GM21367 (cell line): ENCODE measurements at regions not wholly inside any gene's neighbourhood (a gene's known extent, or its start where the extent isn't known, plus 50 kb on each side); places are given as distances from the start of the nearest gene placed in this dataset.

Experiments
- ATAC-seq: cut with Tn5 transposase; IDR thresholded peaks from one replicate; pipeline ENCODE4 v1.9.1; 2021; ENCODE audit not compliant: unreplicated experiment

- ATAC-seq: no peak
Measured at GRCh38 chr4:58711039-58711438, 1600.9 kb upstream of the IGFBP7 start.

- no peak for ATAC-seq
Measured at GRCh38 chr4:58688568-58688967, 1578.4 kb upstream of the IGFBP7 start.

- no peak for ATAC-seq
Measured at GRCh38 chr4:58679886-58680285, 1569.7 kb upstream of the IGFBP7 start.

GRCh38 chr4:58679051-58679450, 1568.9 kb upstream of the IGFBP7 start:
- ATAC-seq: no peak

- ATAC-seq: no peak
Measured at GRCh38 chr4:58669783-58670182, 1559.6 kb upstream of the IGFBP7 start.

- ATAC-seq: no peak
Measured at GRCh38 chr4:58665649-58666048, 1555.5 kb upstream of the IGFBP7 start.

GRCh38 chr4:58658701-58659100, 1548.5 kb upstream of the IGFBP7 start:
- ATAC-seq: no peak

- ATAC-seq: no peak
Measured at GRCh38 chr4:58653251-58653650, 1543.1 kb upstream of the IGFBP7 start.

- ATAC-seq: no peak
Measured at GRCh38 chr4:58649226-58649625, 1539.0 kb upstream of the IGFBP7 start.

GRCh38 chr4:58646126-58646525, 1535.9 kb upstream of the IGFBP7 start:
- no peak for ATAC-seq

- no peak for ATAC-seq
Measured at GRCh38 chr4:58644549-58644948, 1534.4 kb upstream of the IGFBP7 start.

GRCh38 chr4:58636381-58636780, 1526.2 kb upstream of the IGFBP7 start:
- ATAC-seq: no peak

GRCh38 chr4:58617226-58617625, 1507.0 kb upstream of the IGFBP7 start:
- no peak for ATAC-seq

- ATAC-seq: no peak
Measured at GRCh38 chr4:58611012-58611411, 1500.8 kb upstream of the IGFBP7 start.

GRCh38 chr4:58606303-58606702, 1496.1 kb upstream of the IGFBP7 start:
- no peak for ATAC-seq

- no peak for ATAC-seq
Measured at GRCh38 chr4:58603951-58604350, 1493.8 kb upstream of the IGFBP7 start.

GRCh38 chr4:58602731-58603359, 1492.7 kb upstream of the IGFBP7 start:
- ATAC-seq: no peak

GRCh38 chr4:58602022-58602421, 1491.8 kb upstream of the IGFBP7 start:
- ATAC-seq: no peak

- no peak for ATAC-seq
Measured at GRCh38 chr4:58600290-58600689, 1490.1 kb upstream of the IGFBP7 start.

- no peak for ATAC-seq
Measured at GRCh38 chr4:58590722-58591121, 1480.5 kb upstream of the IGFBP7 start.

GRCh38 chr4:58587856-58588255, 1477.7 kb upstream of the IGFBP7 start:
- ATAC-seq: no peak

- ATAC-seq: no peak
Measured at GRCh38 chr4:58566260-58566659, 1456.1 kb upstream of the IGFBP7 start.

GRCh38 chr4:58564695-58565475, 1454.7 kb upstream of the IGFBP7 start:
- ATAC-seq: no peak
